ENCODE measurements at regions not wholly inside any gene's neighbourhood (a gene's known extent, or its start where the extent isn't known, plus 50 kb on each side); places are given as distances from the start of the nearest gene placed in this dataset.
"Not testable (repeated sequence)": the region's sequence is repeated elsewhere in the genome, so short reads cannot be mapped to it uniquely, and the experiment has no call there.

GRCh38 chr1:101174722-101175121 lies 62.1 kb upstream of the S1PR1 start:
- Histone ChIP-seq H3K4me3 (replicated peaks in 1 of 3; ENCODE audit: insufficient read depth in 1 of 3, low read depth in 1 of 3, low read length in 3 of 3) (no peak overlapping the region), H3K4me2 (ENCODE audit: insufficient read depth, low read length) (no peak overlapping the region), H3K9ac (replicated peaks; ENCODE audit: extremely low read depth, insufficient read depth, low read length) (peak overlapping the region; percentile 27), H3K4me1 (ENCODE audit: control insufficient read depth, extremely low read depth, insufficient read depth, low read length) (peaks cover 36% of the 10 kb centered on the region), H3K27ac (ENCODE audit: insufficient read depth, low read depth, low read length) (peak overlapping the region; percentile 65), H3K9me1 (replicated peaks; ENCODE audit: control insufficient read depth, extremely low read depth, insufficient read depth, low read length) (no peaks in the 10 kb centered on the region), H3K27me3 (ENCODE audit: control insufficient read depth in 2 of 2, insufficient read depth in 2 of 2, low read length in 2 of 2) (no peaks in the 10 kb centered on the region), H4K20me1 (replicated peaks; ENCODE audit: control insufficient read depth, extremely low read depth, insufficient read depth, low read length) (no peaks in the 10 kb centered on the region), H3K9me3 (replicated peaks; ENCODE audit: control insufficient read depth, insufficient read depth, low read length) (no peaks in the 10 kb centered on the region), H2AFZ (ENCODE audit: low read depth, low read length) (peak overlapping the region; percentile 51), H3K36me3 (ENCODE audit: control insufficient read depth in 2 of 2, extremely low read depth in 1 of 2, insufficient read depth in 2 of 2, low read length in 2 of 2) (no peaks in the 10 kb centered on the region), H3K79me2 (ENCODE audit: control insufficient read depth, insufficient read depth, low read length) (no peaks in the 10 kb centered on the region)
- dilution Hi-C loops (cut with MboI; ENCODE audit: extremely low pct_ligation_motif_present, low sequenced_read_pairs), result no loop called here
- no peak for TF ChIP-seq POLR2A (IDR thresholded peaks at IDR 0.05; ENCODE audit: low read depth, low read length)
- no peak for TF ChIP-seq CTCF (IDR thresholded peaks at IDR 0.05; ENCODE audit: extremely low read depth in 1 of 2, insufficient read depth in 1 of 2, low read depth in 1 of 2, low read length in 2 of 2)
- peak; percentile 8 for TF ChIP-seq JUN (IDR thresholded peaks at IDR 0.05; ENCODE audit: borderline replicate concordance, insufficient read depth, insufficient read length, low read depth)
- no peak for TF ChIP-seq MYC (IDR thresholded peaks at IDR 0.05; ENCODE audit: low read depth, low read length)
- FAIRE-seq (no peak), DNase-seq (ENCODE audit: low read depth, low spot score) (no peak)
- ChIA-PET POLR2A (interaction anchor here (0.6 to 1.1 kb wide), 2 partner anchors 45 to 61 kb away, joined by 3 read pairs; no protein-coding TSS in a partner anchor), CTCF (interaction anchor here (0.9 to 4.7 kb wide), 6 partner anchors 10 to 114 kb away, joined by 3 to 18 read pairs (median 4); no protein-coding TSS in a partner anchor)
- intact Hi-C loops (cut with micrococcal nuclease), result loop anchor here (1.0 kb wide), 2 partner anchors 8 to 11 kb away; no protein-coding TSS in a partner anchor
- BruUV-seq (replicated peaks), result no TSS peak

- FAIRE-seq; H3K9ac ChIP-seq (replicated peaks; ENCODE audit: extremely low read depth, insufficient read depth, low read length); H3K4me2 ChIP-seq (ENCODE audit: insufficient read depth, low read length); H3K4me3 ChIP-seq (replicated peaks in 1 of 3; ENCODE audit: insufficient read depth in 1 of 3, low read depth in 1 of 3, low read length in 3 of 3); H3K9me1 ChIP-seq (replicated peaks; ENCODE audit: control insufficient read depth, extremely low read depth, insufficient read depth, low read length); dilution Hi-C loops (cut with MboI; ENCODE audit: extremely low pct_ligation_motif_present, low sequenced_read_pairs); H2AFZ ChIP-seq (ENCODE audit: low read depth, low read length); H3K36me3 ChIP-seq (ENCODE audit: control insufficient read depth in 2 of 2, extremely low read depth in 1 of 2, insufficient read depth in 2 of 2, low read length in 2 of 2); H3K27me3 ChIP-seq (ENCODE audit: control insufficient read depth in 2 of 2, insufficient read depth in 2 of 2, low read length in 2 of 2); H3K9me3 ChIP-seq (replicated peaks; ENCODE audit: control insufficient read depth, insufficient read depth, low read length); H4K20me1 ChIP-seq (replicated peaks; ENCODE audit: control insufficient read depth, extremely low read depth, insufficient read depth, low read length); DNase-seq (ENCODE audit: low read depth, low spot score); H3K79me2 ChIP-seq (ENCODE audit: control insufficient read depth, insufficient read depth, low read length); BruUV-seq (replicated peaks): not testable (repeated sequence)
- ChIA-PET CTCF (interaction anchor here (1.0 to 4.7 kb wide), 4 partner anchors 9 to 114 kb away, joined by 3 to 18 read pairs (median 6); no protein-coding TSS in a partner anchor), POLR2A (interaction anchor here (0.6 to 1.1 kb wide), 2 partner anchors 45 to 62 kb away, joined by 3 read pairs; no protein-coding TSS in a partner anchor)
- intact Hi-C loops (cut with micrococcal nuclease), result loop anchor here (1.0 kb wide), 1 partner anchor 8 kb away; no protein-coding TSS in a partner anchor
- Histone ChIP-seq H3K4me1 (ENCODE audit: control insufficient read depth, extremely low read depth, insufficient read depth, low read length) (peaks cover 32% of the 10 kb centered on the region), H3K27ac (ENCODE audit: insufficient read depth, low read depth, low read length) (peak overlapping the region; percentile 65)
These were observed 62.5 kb upstream of the S1PR1 start for GRCh38 chr1:101174298-101174697.

Data from endothelial cell of umbilical vein (primary cell).